Stimulated activated CD4-positive, alpha-beta T cell treated with anti-CD3 and anti-CD28 coated beads, Interleukin-12 subunit alpha, Interleukin-12 subunit beta, amount 100 ng/mL, for 48 hours (primary cell): ENCODE measurements at regions not wholly inside any gene's neighbourhood (a gene's known extent, or its start where the extent isn't known, plus 50 kb on each side); places are given as distances from the start of the nearest gene placed in this dataset.

Source experiments
- DNase-seq, 3 donors: peaks; one replicate each; pipeline ENCODE4 v3.0.0-alpha.2; 2020; ENCODE audit warnings: low read depth in 2 of 3, low spot score in 1 of 3

- no peak for DNase-seq
These were observed 110.4 kb downstream of the DAD1 start for GRCh38 chr14:22478670-22479069.

GRCh38 chr14:22478247-22478646, 110.8 kb downstream of the DAD1 start:
- no peak for DNase-seq

- DNase-seq: no peak
These were observed 111.3 kb downstream of the DAD1 start for GRCh38 chr14:22477569-22478194.

- DNase-seq: no peak
These were observed 112.1 kb downstream of the DAD1 start for GRCh38 chr14:22476887-22477286.

- no peak for DNase-seq
These were observed 112.8 kb downstream of the DAD1 start for GRCh38 chr14:22476005-22476751.

- DNase-seq: no peak
These were observed 113.6 kb downstream of the DAD1 start for GRCh38 chr14:22475381-22475780.

- no peak for DNase-seq
These were observed 114.2 kb downstream of the DAD1 start for GRCh38 chr14:22474730-22475351.

GRCh38 chr14:22472935-22473854, 115.8 kb downstream of the DAD1 start:
- no peak for DNase-seq

GRCh38 chr14:22472466-22472865, 116.6 kb downstream of the DAD1 start:
- no peak for DNase-seq

- no peak for DNase-seq
These were observed 117.4 kb downstream of the DAD1 start for GRCh38 chr14:22471545-22472121.

GRCh38 chr14:22469538-22470303, 119.3 kb downstream of the DAD1 start:
- no peak for DNase-seq

- DNase-seq: no peak
These were observed 120.2 kb downstream of the DAD1 start for GRCh38 chr14:22468830-22469229.

GRCh38 chr14:22466491-22466890, 122.5 kb downstream of the DAD1 start:
- no peak for DNase-seq

- DNase-seq: no peak
These were observed 123.7 kb downstream of the DAD1 start for GRCh38 chr14:22465201-22465840.

- no peak for DNase-seq
These were observed 124.4 kb downstream of the DAD1 start for GRCh38 chr14:22464422-22465142.

GRCh38 chr14:22463763-22464173, 125.3 kb downstream of the DAD1 start:
- DNase-seq: no peak

GRCh38 chr14:22462923-22463322, 126.1 kb downstream of the DAD1 start:
- DNase-seq: no peak

- DNase-seq: no peak
These were observed 128.4 kb downstream of the DAD1 start for GRCh38 chr14:22460461-22461195.
